ENCODE measurements at regions not wholly inside any gene's neighbourhood (a gene's known extent, or its start where the extent isn't known, plus 50 kb on each side); places are given as distances from the start of the nearest gene placed in this dataset.

GRCh38 chr6:156283091-156283490, 494.1 kb upstream of the ARID1B start:
- Histone ChIP-seq H3K27ac (ENCODE audit: low read length) (no peak overlapping the region), H3K4me3 (ENCODE audit: low read length) (no peak overlapping the region), H3K9me3 (ENCODE audit: low read length) (peaks cover 5% of the 10 kb centered on the region), H2AFZ (ENCODE audit: low read depth, low read length) (no peak overlapping the region), H3K79me2 (replicated peaks; ENCODE audit: insufficient read depth, low read length) (no peaks in the 10 kb centered on the region), H3K36me3 (ENCODE audit: insufficient read depth, low read length) (no peaks in the 10 kb centered on the region), H3K9me2 (ENCODE audit: insufficient read depth, low read length) (no peaks in the 10 kb centered on the region), H3F3A (ENCODE audit: insufficient read depth, low read length, poor library complexity, severe bottlenecking) (no peaks in the 10 kb centered on the region), H3K4me2 (ENCODE audit: low read length) (no peak overlapping the region), H3K9ac (ENCODE audit: low read length) (no peak overlapping the region), H4K20me1 (ENCODE audit: insufficient read depth) (no peaks in the 10 kb centered on the region), H3K27me3 (ENCODE audit: insufficient read depth, low read depth, low read length) (no peaks in the 10 kb centered on the region)
- TF ChIP-seq EP300 (conservative IDR thresholded peaks at IDR 0.05; ENCODE audit: poor library complexity, severe bottlenecking) (no peak), TAF1 (IDR thresholded peaks at IDR 0.05; ENCODE audit: low read depth) (no peak), RAD21 (conservative IDR thresholded peaks at IDR 0.05) (no peak), EZH2 (IDR thresholded peaks at IDR 0.05; ENCODE audit: borderline replicate concordance, insufficient read depth, low read length, poor library complexity, severe bottlenecking) (no peak), CTCF (IDR thresholded peaks at IDR 0.05; ENCODE audit: poor library complexity, severe bottlenecking) (no peak), MXI1 (conservative IDR thresholded peaks at IDR 0.05; ENCODE audit: poor library complexity, severe bottlenecking) (no peak), SMC3 (conservative IDR thresholded peaks at IDR 0.05; ENCODE audit: poor library complexity) (no peak), REST (IDR thresholded peaks at IDR 0.05; ENCODE audit: borderline replicate concordance) (no peak), POLR2AphosphoS5 (IDR thresholded peaks at IDR 0.05) (no peak)

- TF ChIP-seq POLR2AphosphoS5 (IDR thresholded peaks at IDR 0.05), result no peak
- H3K27ac ChIP-seq (ENCODE audit: low read length), result no peak overlapping the region
- H3F3A ChIP-seq (ENCODE audit: insufficient read depth, low read length, poor library complexity, severe bottlenecking), result no peaks in the 10 kb centered on the region
- no peak overlapping the region for H3K4me3 ChIP-seq (ENCODE audit: low read length)
- H3K4me2 ChIP-seq (ENCODE audit: low read length), result no peak overlapping the region
- peaks cover 5% of the 10 kb centered on the region for H3K9me3 ChIP-seq (ENCODE audit: low read length)
- no peaks in the 10 kb centered on the region for H3K36me3 ChIP-seq (ENCODE audit: insufficient read depth, low read length)
- H2AFZ ChIP-seq (ENCODE audit: low read depth, low read length), result no peak overlapping the region
- H4K20me1 ChIP-seq (ENCODE audit: insufficient read depth), result no peaks in the 10 kb centered on the region
- no peak overlapping the region for H3K9ac ChIP-seq (ENCODE audit: low read length)
- no peaks in the 10 kb centered on the region for H3K27me3 ChIP-seq (ENCODE audit: insufficient read depth, low read depth, low read length)
- H3K9me2 ChIP-seq (ENCODE audit: insufficient read depth, low read length), result no peaks in the 10 kb centered on the region
- H3K79me2 ChIP-seq (replicated peaks; ENCODE audit: insufficient read depth, low read length), result no peaks in the 10 kb centered on the region
Measured at GRCh38 chr6:156282087-156282486, 495.1 kb upstream of the ARID1B start.

GRCh38 chr6:156281266-156281665, 495.9 kb upstream of the ARID1B start:
- Histone ChIP-seq H3K9me2 (ENCODE audit: insufficient read depth, low read length) (no peaks in the 10 kb centered on the region), H3K27me3 (ENCODE audit: insufficient read depth, low read depth, low read length) (no peaks in the 10 kb centered on the region), H3K27ac (ENCODE audit: low read length) (no peak overlapping the region), H2AFZ (ENCODE audit: low read depth, low read length) (no peak overlapping the region), H3K36me3 (ENCODE audit: insufficient read depth, low read length) (no peaks in the 10 kb centered on the region), H3K9ac (ENCODE audit: low read length) (no peak overlapping the region), H3K79me2 (replicated peaks; ENCODE audit: insufficient read depth, low read length) (no peaks in the 10 kb centered on the region), H3K4me3 (ENCODE audit: low read length) (no peak overlapping the region), H3F3A (ENCODE audit: insufficient read depth, low read length, poor library complexity, severe bottlenecking) (no peaks in the 10 kb centered on the region), H4K20me1 (ENCODE audit: insufficient read depth) (no peaks in the 10 kb centered on the region), H3K9me3 (ENCODE audit: low read length) (peaks cover 5% of the 10 kb centered on the region), H3K4me2 (ENCODE audit: low read length) (no peak overlapping the region)
- TF ChIP-seq EP300 (conservative IDR thresholded peaks at IDR 0.05; ENCODE audit: poor library complexity, severe bottlenecking), result no peak
- no peak for TF ChIP-seq CTCF (IDR thresholded peaks at IDR 0.05; ENCODE audit: poor library complexity, severe bottlenecking)
- no peak for TF ChIP-seq TAF1 (IDR thresholded peaks at IDR 0.05; ENCODE audit: low read depth)
- TF ChIP-seq MXI1 (conservative IDR thresholded peaks at IDR 0.05; ENCODE audit: poor library complexity, severe bottlenecking), result no peak
- no peak for TF ChIP-seq REST (IDR thresholded peaks at IDR 0.05; ENCODE audit: borderline replicate concordance)

Measured in neural cell (in vitro differentiated cells).